ENCODE measurements at regions not wholly inside any gene's neighbourhood (a gene's known extent, or its start where the extent isn't known, plus 50 kb on each side); places are given as distances from the start of the nearest gene placed in this dataset.

- no peak for TF ChIP-seq POLR2A (IDR thresholded peaks at IDR 0.05)
- TF ChIP-seq, protein P1, sequence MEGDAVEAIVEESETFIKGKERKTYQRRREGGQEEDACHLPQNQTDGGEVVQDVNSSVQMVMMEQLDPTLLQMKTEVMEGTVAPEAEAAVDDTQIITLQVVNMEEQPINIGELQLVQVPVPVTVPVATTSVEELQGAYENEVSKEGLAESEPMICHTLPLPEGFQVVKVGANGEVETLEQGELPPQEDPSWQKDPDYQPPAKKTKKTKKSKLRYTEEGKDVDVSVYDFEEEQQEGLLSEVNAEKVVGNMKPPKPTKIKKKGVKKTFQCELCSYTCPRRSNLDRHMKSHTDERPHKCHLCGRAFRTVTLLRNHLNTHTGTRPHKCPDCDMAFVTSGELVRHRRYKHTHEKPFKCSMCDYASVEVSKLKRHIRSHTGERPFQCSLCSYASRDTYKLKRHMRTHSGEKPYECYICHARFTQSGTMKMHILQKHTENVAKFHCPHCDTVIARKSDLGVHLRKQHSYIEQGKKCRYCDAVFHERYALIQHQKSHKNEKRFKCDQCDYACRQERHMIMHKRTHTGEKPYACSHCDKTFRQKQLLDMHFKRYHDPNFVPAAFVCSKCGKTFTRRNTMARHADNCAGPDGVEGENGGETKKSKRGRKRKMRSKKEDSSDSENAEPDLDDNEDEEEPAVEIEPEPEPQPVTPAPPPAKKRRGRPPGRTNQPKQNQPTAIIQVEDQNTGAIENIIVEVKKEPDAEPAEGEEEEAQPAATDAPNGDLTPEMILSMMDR (IDR thresholded peaks at IDR 0.05): no peak
- TF ChIP-seq EP300 (IDR thresholded peaks at IDR 0.05): no peak
Measured at GRCh38 chr1:101165532-101165931, 71.3 kb upstream of the S1PR1 start.

All from ovary (tissue), 3 donors.